A204.1 (cell line): ENCODE measurements at regions not wholly inside any gene's neighbourhood (a gene's known extent, or its start where the extent isn't known, plus 50 kb on each side); places are given as distances from the start of the nearest gene placed in this dataset.

Experiments used
- FAIRE-seq: peaks from 2 replicates; lab custom pipeline; 2012; peaks lifted over from hg19 to GRCh38; lab: Jason Lieb, UNC

- no peak for FAIRE-seq
Measured at GRCh38 chr5:107263387-107264018, 407.2 kb downstream of the EFNA5 start.

- no peak for FAIRE-seq
Measured at GRCh38 chr5:107257885-107258520, 412.7 kb downstream of the EFNA5 start.

GRCh38 chr5:107254902-107255234 lies 415.9 kb downstream of the EFNA5 start:
- no peak for FAIRE-seq

GRCh38 chr5:107254214-107254901 lies 416.4 kb downstream of the EFNA5 start:
- FAIRE-seq, result no peak

- no peak for FAIRE-seq
Measured at GRCh38 chr5:107253246-107253645, 417.5 kb downstream of the EFNA5 start.

GRCh38 chr5:107251151-107251550 lies 419.6 kb downstream of the EFNA5 start:
- no peak for FAIRE-seq

- no peak for FAIRE-seq
Measured at GRCh38 chr5:107248066-107248695, 422.6 kb downstream of the EFNA5 start.

GRCh38 chr5:107247427-107247826 lies 423.3 kb downstream of the EFNA5 start:
- no peak for FAIRE-seq

- FAIRE-seq, result no peak
Measured at GRCh38 chr5:107243220-107243579, 427.5 kb downstream of the EFNA5 start.

- FAIRE-seq, result no peak
Measured at GRCh38 chr5:107242411-107243219, 428.1 kb downstream of the EFNA5 start.

GRCh38 chr5:107241841-107242240 lies 428.9 kb downstream of the EFNA5 start:
- FAIRE-seq, result no peak

GRCh38 chr5:107235167-107235566 lies 435.6 kb downstream of the EFNA5 start:
- FAIRE-seq, result no peak

- FAIRE-seq, result no peak
Measured at GRCh38 chr5:107232788-107233187, 437.9 kb downstream of the EFNA5 start.

- no peak for FAIRE-seq
Measured at GRCh38 chr5:107232293-107232692, 438.4 kb downstream of the EFNA5 start.

GRCh38 chr5:107231191-107231590 lies 439.5 kb downstream of the EFNA5 start:
- FAIRE-seq, result no peak

- no peak for FAIRE-seq
Measured at GRCh38 chr5:107230367-107230766, 440.4 kb downstream of the EFNA5 start.

- no peak for FAIRE-seq
Measured at GRCh38 chr5:107228226-107228625, 442.5 kb downstream of the EFNA5 start.

GRCh38 chr5:107224272-107224671 lies 446.5 kb downstream of the EFNA5 start:
- no peak for FAIRE-seq

- FAIRE-seq, result no peak
Measured at GRCh38 chr5:107223066-107223465, 447.7 kb downstream of the EFNA5 start.

GRCh38 chr5:107219993-107220392 lies 450.7 kb downstream of the EFNA5 start:
- FAIRE-seq, result no peak

GRCh38 chr5:107218457-107219193 lies 452.1 kb downstream of the EFNA5 start:
- FAIRE-seq, result no peak

- no peak for FAIRE-seq
Measured at GRCh38 chr5:107217721-107218130, 453.0 kb downstream of the EFNA5 start.
